GM21619 (cell line): ENCODE measurements at regions not wholly inside any gene's neighbourhood (a gene's known extent, or its start where the extent isn't known, plus 50 kb on each side); places are given as distances from the start of the nearest gene placed in this dataset.

Experiments
- ATAC-seq: cut with Tn5 transposase; IDR thresholded peaks from one replicate; pipeline ENCODE4 v1.9.1; 2021; ENCODE audit not compliant: unreplicated experiment

GRCh38 chr6:26196846-26197635 lies 109.8 kb downstream of the HFE start:
- ATAC-seq: peak; percentile 39

- no peak for ATAC-seq
These were observed 110.4 kb downstream of the HFE start for GRCh38 chr6:26197636-26197932.

- ATAC-seq: no peak
These were observed 110.9 kb downstream of the HFE start for GRCh38 chr6:26197933-26198721.

- ATAC-seq: peak; percentile 4
These were observed 111.5 kb downstream of the HFE start for GRCh38 chr6:26198722-26199056.

- peak; percentile 49 for ATAC-seq
These were observed 112.0 kb downstream of the HFE start for GRCh38 chr6:26199057-26199772.

- no peak for ATAC-seq
These were observed 112.8 kb downstream of the HFE start for GRCh38 chr6:26199773-26200764.

- ATAC-seq: no peak
These were observed 113.9 kb downstream of the HFE start for GRCh38 chr6:26200918-26201721.

- ATAC-seq: no peak
These were observed 115.0 kb downstream of the HFE start for GRCh38 chr6:26202201-26202611.

GRCh38 chr6:26202811-26203583 lies 115.8 kb downstream of the HFE start:
- no peak for ATAC-seq

GRCh38 chr6:26204332-26205160 lies 117.3 kb downstream of the HFE start:
- peak; percentile 53 for ATAC-seq

GRCh38 chr6:26205161-26205624 lies 118.0 kb downstream of the HFE start:
- ATAC-seq: peak; percentile 36

- ATAC-seq: peak; percentile 14
These were observed 118.7 kb downstream of the HFE start for GRCh38 chr6:26205625-26206574.

- no peak for ATAC-seq
These were observed 119.9 kb downstream of the HFE start for GRCh38 chr6:26206868-26207801.

GRCh38 chr6:26211963-26212362 lies 124.7 kb downstream of the HFE start:
- no peak for ATAC-seq

- ATAC-seq: no peak
These were observed 126.3 kb downstream of the HFE start for GRCh38 chr6:26213334-26214075.
